Activated CD4-positive, alpha-beta T cell treated with anti-CD3 and anti-CD28 coated beads, Interleukin-2, Interleukin-6, amounts not matched to agents 100 ng/mL and 50 ng/mL, durations not matched to agents 16 hours and 8 hours (primary cell): ENCODE measurements at regions not wholly inside any gene's neighbourhood (a gene's known extent, or its start where the extent isn't known, plus 50 kb on each side); places are given as distances from the start of the nearest gene placed in this dataset.
"Not testable (repeated sequence)": the region's sequence is repeated elsewhere in the genome, so short reads cannot be mapped to it uniquely, and the experiment has no call there.

Experiments used
- DNase-seq: peaks from one replicate; pipeline ENCODE4 v3.0.0-alpha.2; 2020

DNA sequence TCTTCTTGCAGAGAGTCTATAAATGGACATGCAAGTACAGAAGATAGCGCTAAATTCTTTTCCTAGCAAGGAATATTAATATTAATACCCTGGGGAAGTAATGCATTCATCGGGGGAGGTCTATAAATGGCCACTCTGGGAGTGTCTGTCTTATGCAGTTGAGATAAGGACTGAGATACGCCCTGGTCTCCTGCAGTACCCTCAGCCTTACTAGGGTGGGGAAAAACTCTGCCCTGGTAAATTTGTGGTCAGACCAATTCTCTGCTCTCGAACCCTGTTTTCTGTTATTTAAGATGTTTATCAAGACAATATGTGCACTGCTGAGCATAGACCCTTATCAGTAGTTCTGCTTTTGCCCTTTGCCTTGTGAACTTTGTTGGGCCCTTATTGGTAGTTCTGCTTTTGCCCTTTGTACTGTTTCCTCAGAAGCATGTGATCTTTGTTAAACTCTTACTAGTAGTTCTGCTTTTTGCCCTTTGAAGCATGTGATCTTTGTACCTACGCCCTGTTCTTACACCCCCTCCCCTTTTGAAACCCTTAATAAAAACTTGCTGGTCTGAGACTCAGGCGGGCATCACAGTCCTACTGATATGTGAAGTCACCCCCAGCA, 1956.2 kb downstream of the PCDH9 start:
- DNase-seq = not testable (repeated sequence)

- DNase-seq = no peak
These were observed 1962.1 kb downstream of the PCDH9 start for GRCh38 chr13:65268009-65268408.

DNA sequence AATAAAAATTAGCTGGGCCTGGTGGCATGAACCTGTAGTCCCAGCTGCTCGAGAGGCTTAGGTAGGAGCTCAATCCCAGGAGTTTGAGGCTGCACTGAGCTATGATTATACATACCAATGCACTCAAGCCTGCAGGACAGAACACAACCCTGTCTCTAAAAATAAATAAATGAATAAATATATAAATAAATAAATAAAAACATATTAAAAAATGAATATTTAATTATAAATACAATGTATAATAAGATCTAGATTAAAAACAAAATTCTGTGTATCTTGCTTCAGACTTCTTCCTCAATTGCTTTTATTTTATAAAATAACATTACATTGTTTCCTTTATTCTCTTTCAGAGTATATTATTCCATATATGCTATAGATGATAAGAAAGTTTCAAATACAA, 1964.1 kb downstream of the PCDH9 start:
- DNase-seq = no peak

GRCh38 chr13:65264066-65264465, 1966.1 kb downstream of the PCDH9 start:
- DNase-seq = no peak

DNA sequence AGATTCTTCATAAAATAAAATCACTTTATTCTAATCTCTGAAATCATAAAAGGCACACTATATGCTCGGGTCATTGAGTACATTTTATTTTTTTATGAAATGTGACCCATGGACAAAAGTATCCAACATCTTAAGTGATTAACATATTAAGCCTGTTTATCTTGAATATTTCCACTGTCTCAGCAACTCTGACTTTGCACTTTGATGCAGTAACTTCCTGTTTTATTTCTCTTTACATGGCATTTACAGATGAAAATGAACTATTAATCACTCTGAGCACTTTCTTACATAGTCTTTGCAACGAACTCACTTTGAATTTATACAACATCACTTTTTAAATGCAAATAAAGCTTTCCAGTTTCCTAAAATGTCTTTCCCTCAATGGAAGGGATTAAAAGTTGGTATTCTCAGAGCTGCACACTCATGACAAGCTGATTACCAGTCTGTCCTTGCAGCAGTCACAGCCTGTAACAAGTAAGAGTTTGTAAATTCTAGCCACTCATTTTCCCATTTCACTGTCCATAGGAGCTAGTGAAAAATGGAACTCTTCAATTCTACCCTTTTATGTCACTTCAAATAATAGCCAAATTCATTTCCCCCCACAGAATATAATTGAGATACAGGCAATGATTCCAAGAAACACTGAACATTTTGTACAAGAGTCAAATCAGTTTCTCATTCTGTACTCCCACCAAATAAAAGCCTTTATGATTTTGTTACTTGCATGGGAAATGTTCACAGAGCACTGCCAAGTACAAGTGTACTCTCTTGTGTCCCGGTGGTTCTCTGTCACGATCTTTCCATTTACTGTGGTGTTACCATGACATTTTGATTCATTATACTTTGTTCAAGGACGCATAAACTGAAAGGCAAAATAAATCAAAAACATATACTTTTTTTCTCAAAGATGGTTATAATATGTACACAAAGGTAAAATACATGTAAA, 1968.9 kb downstream of the PCDH9 start:
- DNase-seq = no peak

DNA sequence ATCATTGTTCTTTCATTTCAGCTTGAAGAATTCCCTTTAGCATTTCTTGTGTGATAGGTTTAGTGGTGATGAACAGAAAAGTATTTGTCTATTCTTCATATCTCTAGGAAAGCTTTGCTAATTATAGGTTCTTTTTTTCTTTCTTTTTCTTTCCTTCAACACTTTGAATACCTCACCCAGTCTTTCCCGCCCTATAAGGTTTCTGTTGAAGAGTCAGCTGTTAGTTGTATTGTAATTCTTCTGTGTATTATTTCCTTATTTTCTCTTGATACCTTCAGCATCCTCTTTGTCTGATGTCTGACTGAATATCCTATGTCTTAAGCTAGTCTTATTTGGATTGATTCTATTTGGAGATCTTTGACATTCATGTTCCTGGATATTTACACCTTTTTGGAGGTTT, 1989.4 kb downstream of the PCDH9 start:
- DNase-seq = no peak

DNA sequence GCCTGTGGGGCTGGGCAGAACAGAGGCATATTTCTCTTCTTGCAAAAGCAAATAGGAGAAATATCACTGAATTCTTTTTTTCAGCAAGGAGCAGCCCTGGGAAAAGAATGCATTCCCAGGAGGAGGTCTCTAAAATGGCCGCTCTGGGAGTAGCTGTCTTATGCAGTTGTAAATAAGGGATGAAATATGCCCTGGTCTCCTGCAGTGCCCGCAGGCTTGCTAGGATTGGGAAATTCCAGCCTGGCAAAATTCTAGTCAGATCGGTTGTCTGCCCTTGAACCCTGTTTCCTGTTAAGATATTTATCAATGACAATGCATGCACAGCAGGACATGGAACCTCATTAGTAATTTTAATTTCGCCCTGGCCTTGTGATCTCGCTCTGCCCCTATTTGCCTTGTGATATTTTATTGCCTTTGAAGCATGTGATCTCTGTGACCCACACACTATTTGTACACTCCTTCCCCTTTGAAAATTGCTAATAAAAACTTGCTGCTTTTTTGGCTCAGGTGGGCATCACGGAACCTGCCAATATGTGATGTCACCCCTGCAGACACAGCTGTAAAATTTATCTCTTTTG, 1993.2 kb downstream of the PCDH9 start:
- DNase-seq = no peak

- no peak for DNase-seq
These were observed 2012.6 kb downstream of the PCDH9 start for GRCh38 chr13:65217471-65217995.

- DNase-seq = not testable (repeated sequence)
These were observed 2027.3 kb downstream of the PCDH9 start for GRCh38 chr13:65202845-65203244.

- DNase-seq = no peak
These were observed 2041.4 kb downstream of the PCDH9 start for GRCh38 chr13:65188721-65189120.

DNA sequence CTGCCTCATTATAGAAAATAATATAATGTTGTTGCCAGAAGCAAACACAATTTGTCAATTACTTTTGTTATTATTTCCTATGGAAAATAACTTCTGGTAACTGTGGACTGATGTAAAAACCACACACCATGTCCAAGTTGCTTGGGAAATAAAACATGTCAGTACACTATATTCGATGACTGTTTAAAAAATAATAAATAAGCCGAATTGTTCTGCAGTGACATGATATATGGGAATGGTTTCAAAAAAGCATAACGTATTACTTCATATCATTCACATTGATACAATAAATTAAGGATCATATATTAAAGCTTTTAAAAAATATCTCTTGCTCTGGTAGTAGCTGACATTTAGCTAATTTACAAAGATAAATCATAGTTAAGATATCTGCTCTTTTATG, 2062.1 kb downstream of the PCDH9 start:
- no peak for DNase-seq

GRCh38 chr13:65166675-65167074, 2063.5 kb downstream of the PCDH9 start:
- DNase-seq = no peak

DNA sequence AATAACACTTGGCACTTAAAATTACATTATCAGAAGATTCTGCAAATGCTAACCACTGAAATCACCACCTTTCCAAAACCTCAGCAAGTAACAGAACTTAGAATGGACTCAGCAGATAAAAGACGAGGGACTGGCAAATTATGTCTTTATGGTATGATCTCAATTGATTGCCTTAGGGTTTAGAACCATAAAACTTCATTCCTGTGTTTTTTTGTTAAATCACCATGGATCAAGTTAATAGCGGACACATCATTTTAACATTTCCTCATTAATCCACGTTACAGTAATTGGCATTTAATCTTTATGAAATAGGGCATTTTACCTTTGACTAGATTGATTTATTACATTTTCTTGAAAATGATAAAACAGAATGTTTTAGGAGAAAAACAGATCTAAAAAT, 2070.3 kb downstream of the PCDH9 start:
- no peak for DNase-seq

- DNase-seq = no peak
These were observed 2074.3 kb downstream of the PCDH9 start for GRCh38 chr13:65155861-65156260.

DNA sequence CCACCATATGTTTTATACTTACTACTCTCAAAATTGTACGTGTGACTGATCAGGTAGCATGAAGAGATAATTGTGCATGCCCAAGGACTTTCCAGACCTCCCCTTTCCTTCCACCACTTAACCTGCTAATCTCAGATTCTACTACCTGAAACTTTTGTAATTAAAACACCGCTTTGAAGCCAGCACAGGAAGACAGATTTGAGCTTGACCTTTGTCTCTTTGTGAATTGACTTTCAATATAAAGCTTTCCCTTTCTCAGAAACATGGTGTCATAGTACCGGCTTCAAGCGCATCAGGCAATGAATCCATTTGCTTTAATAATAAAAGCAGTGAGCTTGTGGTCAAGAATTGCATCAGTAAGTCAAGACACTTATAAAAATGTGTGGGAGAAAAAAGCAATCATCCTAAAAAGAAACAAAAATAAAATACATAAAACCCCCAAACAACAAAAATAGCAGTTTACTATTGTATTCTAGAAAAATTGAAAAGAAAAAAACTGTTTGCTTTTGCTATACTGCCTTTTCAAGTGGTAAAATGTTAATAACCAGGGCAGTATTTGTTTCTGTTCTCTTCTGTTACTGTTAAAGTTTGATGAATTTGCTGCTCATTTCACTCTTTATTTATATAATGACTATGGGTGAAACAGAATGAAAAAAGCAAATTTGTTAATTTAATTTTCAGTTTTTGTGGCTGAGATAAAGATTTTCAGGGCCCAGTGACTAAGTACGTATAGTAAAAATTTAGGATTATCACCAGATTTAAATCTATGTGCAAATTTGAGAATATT, 2075.3 kb downstream of the PCDH9 start:
- DNase-seq = no peak

DNA sequence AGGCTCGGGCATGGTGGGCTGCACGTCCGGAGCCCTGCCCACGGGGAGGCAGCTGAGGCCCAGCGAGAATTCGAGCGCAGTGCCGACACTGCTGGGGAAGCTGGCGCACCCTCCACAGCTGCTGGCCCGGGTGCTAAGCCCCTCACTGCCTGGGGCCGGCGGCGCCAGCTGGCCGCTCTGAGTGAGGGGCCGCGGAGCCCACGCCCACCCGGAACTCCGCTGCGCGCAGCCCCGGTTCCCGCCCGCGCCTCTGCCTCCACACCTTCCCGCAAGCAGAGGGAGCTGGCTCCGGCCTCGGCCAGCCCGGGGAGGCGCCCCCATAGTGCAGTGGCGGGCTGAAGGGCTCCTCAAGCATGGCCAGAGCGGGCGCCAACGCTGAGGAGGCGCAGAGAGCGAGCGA, 2080.4 kb downstream of the PCDH9 start:
- no peak for DNase-seq

GRCh38 chr13:65143920-65144319, 2086.2 kb downstream of the PCDH9 start:
- no peak for DNase-seq

DNA sequence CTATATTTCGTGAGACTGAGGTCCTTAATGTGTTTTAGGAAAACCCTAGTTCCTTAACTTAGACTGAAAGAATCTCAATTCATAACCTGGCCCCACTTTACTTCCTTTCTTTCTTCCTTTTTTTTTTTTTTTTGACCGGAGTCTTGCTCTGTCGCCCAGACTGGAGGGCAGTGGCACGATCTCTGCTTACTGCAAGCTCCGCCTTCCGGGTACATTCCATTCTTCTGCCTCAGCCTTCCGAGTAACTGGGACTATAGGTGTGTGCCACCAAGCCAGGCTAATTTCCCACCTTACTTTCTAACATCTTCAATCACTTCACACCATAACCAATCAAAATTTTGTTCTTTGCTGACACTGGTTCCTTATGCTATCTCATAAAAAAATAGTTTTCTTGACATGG, 2097.0 kb downstream of the PCDH9 start:
- no peak for DNase-seq

- DNase-seq = no peak
These were observed 2104.9 kb downstream of the PCDH9 start for GRCh38 chr13:65125236-65125635.

DNA sequence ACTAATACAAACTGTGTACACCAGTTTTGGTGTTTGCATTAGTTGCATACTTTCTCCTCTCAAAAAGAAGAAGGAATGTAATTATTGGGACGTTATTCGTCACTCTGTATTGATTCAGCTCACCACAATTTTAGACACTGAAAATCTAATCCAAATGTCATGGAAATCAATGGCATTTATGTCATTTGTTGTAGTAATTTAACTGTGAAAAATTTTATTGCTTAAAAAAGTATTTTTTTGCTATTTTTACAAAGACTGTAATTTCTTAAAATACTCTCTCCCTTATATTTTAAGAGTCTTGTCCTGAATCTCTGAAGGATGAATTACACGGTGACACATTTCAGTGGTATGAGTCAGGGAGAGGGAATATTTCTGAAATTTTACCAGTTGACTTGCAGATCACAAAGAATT, 2117.6 kb downstream of the PCDH9 start:
- no peak for DNase-seq

- DNase-seq = no peak
These were observed 2118.0 kb downstream of the PCDH9 start for GRCh38 chr13:65112123-65112522.

DNA sequence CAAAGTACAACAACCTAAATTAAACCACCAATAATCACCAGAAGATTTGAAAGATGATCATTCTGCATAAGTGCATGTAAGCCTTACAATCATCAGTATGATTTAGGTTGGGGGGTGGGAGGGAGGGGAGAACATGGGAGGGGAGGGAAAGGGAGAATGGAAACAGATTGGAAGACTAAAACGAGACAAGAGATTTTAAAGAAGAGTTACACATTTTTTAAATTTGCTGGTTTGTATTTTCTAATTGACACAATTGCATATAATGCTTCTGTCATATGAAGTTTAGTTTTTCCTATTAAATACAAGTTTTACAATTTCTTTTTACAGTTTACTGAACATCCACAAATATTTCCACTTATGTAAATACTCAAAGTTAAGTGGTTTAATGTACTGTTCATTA, 2118.9 kb downstream of the PCDH9 start:
- DNase-seq = no peak

DNA sequence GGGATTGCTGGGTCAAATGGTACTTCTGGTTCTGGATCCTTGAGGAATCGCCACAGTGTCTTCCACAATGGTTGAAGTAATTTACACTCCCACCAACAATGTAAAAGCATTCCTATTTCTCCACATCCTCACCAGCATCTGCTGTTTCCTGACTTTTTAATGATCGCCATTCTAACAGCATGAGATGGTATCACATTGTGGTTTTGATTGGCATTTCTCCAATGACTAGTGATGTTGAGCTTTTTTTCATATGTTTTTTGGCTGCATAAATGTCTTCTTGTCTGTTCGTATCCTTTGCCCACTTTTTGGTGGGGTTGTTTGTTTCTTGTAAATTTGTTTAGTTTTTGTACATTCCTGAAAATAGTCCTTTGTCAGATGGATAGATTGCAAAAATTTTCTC, 2125.7 kb downstream of the PCDH9 start:
- DNase-seq = not testable (repeated sequence)
